ENCODE measurements at regions not wholly inside any gene's neighbourhood (a gene's known extent, or its start where the extent isn't known, plus 50 kb on each side); places are given as distances from the start of the nearest gene placed in this dataset.
A peak's percentile ranks its signal among the peaks of the same experiment; 100 is the strongest.

DNA sequence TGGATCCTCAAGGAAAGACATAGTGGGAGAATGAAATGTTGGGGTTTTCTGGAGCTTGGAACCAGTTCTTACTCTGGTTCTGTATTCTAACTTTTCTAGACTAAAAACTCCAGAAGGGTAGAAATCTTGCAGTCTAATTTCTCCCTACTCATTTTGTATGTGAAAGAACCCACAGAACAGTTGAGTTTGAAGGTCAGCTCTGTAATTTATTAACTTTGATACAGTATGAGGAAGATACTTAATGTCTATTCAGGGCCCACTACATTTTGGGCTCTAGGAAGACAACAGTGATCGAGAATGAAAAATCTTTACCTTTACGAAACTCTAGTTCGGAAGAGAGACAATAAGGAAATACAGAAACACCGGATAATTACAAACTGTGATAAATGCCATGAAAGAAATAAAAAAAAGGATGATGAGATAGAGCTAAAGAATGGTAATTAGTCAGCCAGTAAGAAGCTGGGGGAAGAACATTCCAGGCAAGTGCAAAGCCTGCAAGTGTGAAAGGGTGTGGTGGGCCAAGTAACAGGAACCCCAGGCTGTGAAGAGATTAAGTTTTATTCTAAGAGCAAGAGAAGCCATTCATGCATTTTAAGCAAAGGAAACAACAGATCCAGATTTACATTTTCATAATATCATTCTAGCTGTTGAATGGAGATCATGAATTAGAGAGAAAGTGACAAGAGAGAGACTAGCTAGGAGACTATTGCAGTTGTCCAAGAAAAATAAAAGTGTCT is 159.9 kb upstream of the HMCN1 start:
- DNase-seq: no peak

DNA sequence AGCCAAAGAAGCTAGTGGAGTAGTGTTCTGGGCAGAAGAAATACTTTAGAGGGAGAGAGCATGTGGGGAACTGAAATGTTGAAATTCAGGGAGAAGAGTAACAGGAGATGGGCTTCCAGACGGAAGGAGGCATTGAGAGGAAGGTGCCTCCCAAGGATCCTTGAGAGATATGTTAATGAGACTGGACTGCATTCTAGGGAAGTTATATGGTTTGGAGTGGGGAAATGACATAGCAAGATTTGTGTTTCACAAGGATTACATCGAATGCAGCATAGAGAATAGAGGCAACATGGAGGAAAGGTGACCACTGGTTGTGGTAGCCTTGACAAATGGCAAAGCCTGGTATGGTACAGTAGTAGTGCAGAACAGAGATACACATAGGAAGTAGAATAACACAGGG is 160.5 kb upstream of the HMCN1 start:
- no peak for DNase-seq

DNA sequence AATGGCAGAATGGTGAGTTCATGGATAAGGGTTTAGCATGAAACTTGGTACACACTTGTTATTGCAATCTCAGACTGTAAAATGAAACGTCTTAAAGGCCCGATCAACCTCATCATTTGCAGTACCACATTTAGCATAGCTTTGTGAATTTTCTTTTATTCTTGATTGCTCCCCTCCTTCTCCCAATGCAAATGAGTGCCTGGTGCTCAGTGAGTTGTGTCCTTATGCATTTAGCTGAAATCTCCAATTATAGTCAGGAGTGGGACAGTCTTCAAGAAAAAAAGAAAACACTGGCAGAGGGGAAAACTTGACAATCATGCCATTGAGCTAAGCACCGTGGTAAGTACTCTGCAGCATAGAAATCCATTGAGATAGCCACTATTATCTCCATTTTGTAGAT is 161.0 kb upstream of the HMCN1 start:
- no peak for DNase-seq

DNA sequence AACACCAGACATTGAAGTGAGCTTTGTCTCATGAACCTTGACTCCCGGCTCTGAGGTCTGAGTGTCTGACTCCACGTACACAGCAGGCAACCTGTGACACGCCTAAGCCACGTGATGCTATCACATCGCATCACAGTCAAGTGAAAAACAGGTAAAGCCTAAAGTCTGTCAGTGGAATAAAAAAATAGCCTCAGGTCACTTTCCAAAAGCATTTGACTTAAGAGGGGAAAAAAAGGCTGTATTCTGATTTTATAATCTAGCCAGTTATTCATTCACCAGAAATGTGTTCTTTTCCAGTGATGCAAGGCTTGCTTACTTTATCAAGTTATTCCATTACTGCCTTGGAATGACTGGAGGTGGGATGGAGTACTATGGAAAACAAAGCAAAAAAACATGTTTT is 163.2 kb upstream of the HMCN1 start:
- no peak for DNase-seq

DNA sequence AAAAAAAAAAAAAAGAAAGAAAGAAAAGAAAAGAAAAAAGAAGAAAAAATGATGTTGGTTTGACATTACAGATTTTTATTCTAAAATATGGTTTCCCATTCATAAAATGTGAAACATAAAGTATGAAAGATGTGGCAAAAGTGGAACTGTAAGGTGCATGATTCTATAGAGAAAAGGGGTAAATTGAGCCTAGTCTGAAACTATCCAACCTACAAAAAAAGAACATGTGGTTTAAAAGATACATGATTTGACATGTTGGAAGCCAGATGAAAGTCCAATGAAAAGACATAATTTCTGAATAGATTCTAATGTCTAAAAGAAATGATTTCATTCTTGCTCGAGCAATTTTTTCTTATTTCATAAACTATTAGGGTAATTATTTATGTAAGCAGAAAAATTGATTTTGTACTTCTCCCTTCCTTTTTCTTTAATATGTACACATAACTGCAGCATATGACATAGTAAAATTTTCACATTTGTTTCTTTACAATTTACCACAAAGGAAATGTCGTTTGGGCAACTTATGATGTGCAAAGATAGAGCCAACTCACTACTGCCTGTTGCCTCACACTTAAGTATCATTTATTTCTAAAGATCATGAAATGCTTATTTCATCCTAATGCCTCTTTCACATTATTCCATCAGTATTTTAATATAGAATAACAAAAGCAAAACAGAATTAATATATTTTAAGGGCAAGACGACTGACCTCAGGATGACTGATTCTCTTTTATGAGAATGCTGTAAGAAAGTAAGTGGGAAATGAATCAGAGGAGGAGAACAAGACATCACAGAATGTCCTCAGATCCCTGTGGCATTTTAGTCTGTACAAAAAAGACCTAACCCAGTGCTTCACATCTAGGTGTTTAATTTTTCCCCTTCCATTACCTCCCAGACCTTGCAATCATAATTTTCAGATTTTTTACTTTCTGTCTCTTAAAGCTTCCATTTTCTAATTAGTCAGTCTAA is 165.8 kb upstream of the HMCN1 start:
- no peak for DNase-seq

DNA sequence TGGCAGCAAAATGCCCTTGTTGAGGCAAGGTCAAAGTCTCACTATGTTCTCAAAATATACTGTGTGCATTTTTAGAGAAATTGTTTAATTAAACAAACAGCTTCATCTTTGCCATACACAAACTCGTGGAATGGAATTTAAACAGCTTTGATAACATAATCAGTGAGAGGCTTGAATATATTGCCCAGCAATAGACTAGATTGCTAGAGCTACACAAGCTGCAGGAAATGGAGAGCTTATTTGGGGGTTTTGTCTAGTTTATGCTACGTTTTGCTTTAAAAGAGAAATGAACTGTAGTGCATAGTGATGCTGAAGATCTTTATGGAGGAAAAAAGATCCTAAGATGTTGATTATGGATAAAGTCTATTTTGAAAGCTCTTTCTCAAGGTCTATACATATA is 166.8 kb upstream of the HMCN1 start:
- DNase-seq: no peak

DNA sequence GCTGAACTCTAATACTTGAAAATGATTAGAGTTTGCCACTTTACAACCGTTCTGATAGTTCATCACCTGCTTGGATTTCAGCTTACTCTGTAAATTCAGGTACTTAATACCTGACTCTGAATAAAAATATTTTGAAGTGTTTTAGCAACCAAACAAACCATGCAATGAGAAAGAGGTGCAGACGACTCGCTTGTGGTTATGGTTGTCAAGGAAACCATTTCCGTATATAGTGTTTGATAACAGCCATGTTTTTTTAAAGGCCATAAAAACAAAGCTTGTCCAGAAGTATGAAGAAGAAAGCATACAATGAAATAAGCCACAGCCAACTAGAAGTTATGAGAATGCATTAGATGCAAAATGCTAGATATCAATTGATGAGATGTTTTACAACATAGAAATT is 167.2 kb upstream of the HMCN1 start:
- DNase-seq: no peak

DNA sequence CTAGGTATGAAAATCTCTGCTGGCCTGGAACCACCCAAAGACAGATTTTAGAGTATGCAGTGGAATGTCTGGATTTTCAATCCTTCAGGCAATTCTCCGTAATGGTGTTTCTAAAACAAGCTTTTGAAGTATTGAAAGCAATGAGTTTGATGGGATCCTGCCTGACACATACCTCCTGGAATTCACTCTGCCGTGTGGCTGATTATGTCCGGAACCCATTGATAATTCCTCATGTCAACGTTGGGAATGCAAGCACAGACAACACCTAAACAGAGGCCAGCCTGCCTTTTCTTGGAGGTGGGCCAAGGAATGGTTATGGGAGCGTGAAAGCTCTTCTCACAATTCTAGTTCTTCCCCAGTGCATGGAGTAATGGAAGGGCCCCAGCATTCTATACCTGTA is 168.9 kb upstream of the HMCN1 start:
- peak; percentile 40 for DNase-seq

DNA sequence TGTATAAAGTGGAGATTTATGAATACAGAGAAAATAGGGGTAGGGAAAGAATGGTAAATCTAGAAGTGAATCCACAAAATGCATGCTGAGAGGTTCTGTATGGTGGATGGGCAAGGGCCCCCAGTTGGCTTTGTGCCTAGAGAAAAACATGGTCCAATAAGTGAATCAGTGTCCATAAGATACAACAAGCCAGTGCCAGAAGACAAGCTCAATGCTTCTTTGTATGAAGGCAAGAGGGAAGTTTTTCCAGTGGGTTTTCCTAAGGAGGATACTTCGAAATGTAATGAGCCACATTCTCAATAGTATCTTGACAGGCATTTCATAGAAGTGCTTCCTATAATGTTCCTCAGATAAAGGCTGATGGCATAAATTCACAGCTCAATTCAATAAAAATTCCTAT is 169.4 kb upstream of the HMCN1 start:
- no peak for DNase-seq

DNA sequence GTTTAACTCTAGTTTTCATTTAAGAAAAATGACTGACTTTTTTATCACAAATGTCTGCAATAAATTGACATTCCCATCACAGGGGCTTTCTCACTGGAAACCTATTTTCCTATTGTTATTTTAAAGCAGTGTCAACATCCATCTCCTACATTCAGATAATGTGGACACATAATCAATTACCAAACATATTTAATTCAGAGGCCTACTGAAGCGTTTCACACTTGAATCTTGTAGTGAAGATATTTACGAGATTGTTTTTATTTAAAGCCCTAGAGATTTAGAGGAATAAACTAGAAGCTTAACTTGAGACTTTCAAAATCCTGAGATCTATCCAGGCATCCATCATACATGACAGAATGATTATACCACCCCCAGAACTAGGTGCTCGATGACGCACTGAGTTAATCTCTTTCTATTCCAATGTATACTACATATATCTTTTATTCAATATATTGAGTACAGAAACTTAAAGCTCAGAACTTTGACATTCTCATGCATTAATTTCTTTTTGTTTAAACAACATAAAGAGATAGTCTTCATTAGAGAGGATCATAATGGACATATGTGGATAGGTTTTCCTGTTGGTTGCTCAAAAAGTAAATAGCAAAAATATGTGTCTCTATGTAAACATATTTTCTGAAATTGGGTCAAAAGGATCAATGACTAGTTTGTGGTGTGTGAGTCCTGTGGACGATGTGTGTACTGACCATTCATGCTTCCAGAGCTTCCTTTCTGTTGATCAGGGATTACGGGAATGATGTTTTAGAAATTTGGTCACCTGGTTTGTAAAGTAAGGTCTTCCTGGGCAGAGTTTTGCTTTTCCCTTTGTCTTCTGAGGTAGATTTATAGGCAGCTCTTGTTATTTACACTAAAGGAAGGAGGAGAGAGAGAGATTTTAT is 171.5 kb upstream of the HMCN1 start:
- no peak for DNase-seq

DNA sequence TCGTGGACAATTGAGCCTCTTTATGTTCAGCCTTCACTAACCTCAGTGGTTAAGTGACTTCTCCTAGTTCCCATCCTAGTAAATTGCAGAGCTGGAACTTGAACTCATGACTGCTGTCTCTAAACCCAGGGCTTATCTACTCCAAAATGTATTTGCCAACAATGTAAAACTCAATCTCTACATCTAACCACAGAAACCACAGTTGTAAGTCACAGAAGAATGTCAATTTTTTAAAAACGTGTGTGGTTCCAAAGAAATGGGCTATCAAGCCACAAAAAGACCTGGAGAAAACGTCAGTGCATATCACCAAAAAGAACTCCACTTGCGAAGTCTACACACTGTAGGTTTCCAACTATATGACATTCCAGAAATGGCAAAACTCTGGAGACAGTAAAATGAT is 172.6 kb upstream of the HMCN1 start:
- DNase-seq: no peak

DNA sequence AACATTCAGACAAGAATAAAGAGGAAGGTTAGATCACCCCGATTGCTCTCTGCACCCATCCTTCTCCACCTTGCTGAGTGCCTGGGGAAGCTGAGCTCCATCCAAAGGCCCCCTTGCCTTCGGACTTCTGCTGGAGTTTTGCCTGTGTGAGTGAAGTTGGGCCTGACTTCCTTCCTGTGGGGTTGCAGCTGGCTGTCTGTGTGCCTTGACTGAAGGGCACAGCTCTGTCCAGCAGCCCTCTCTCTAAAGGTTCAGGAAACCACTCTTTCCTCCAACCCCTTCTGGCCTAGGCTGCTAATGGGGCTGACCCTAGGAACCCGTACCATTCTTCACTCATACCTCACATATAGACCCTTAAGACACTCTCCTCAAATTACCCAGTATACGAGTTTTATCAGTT is 173.4 kb upstream of the HMCN1 start:
- no peak for DNase-seq

DNA sequence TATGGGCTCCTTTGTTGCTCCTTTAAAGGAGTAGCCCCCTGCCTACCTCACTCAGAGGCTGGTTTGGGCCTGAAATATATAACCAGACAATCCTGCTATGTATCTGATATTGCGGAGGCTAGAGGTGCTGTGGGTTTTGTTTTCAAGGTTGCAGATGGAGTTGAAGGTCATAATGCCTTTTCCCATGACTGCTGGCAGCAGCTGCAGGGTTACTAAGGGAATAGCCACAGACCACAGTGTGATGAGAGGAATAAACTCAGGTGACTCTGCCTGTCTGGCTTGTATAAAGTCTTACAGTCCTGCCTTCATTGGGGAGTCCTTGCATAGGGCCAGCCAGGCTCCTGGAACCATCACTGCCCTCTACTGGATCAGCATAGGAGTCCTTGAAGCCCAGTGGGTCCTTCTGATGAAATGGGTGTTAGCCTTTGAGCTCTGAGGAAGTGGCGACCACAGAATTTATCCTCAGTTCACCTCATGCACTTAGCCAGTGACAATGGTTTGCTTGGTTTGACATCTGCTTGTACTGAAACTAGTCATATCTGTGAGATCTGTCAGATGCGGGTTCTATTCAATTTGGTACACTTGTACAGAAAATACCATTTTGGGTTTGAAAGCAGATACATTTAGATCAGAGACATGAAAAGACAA is 174.4 kb upstream of the HMCN1 start:
- no peak for DNase-seq

DNA sequence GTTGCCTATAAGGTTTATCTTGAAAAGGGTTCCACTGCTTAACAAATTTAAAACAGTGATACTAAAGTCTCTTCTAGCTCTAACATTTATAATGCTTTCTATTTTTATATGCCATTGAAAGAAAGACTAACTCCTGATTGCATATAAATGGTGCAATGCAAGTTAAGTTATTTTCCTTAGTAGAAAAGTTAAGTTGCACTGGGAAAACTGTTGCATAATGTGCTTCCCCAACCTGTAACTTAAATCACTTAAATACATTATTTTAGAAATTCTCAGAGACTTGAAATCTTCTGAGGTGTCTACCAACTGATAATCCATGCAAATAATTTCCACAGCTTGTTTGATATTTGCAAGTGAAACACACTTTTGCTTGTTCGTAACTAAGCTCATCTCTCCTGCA is 175.0 kb upstream of the HMCN1 start:
- DNase-seq: no peak

DNA sequence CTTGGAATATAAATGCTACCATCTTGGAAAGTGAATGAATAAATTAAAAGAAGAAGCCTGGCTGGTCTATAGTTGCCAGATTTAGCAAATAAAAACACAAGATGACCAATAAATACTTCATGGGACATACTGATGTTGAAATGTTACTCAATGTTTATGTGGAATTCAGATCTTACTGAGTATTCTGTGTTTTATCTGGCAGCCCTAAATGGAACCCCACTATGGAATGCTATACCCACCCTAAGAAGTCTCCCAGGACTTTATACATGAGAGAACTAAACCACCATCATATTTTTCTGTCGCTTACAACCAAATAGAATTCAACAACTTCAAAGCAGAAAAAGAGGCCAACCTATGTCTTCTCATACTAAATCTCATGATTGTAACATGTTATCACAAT is 177.6 kb upstream of the HMCN1 start:
- no peak for DNase-seq

DNA sequence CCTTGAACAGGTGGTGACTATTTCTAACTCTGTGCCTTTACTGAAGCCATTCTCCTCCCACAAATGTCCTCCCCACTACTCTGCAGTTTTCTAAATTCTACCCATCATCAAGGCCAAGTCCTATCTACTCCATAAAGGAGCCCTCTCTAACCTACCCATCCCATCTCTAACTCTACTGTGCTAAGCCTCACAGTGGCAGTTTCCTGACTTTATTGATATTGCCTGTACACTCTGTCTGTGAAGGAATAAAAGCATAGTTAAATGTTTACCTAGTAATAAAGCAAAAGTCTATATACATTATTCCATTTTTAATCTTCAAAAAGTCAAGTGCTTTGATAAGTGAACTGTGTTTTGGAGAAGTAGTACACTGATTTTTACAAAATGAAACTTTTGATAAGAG is 178.4 kb upstream of the HMCN1 start:
- DNase-seq: no peak

DNA sequence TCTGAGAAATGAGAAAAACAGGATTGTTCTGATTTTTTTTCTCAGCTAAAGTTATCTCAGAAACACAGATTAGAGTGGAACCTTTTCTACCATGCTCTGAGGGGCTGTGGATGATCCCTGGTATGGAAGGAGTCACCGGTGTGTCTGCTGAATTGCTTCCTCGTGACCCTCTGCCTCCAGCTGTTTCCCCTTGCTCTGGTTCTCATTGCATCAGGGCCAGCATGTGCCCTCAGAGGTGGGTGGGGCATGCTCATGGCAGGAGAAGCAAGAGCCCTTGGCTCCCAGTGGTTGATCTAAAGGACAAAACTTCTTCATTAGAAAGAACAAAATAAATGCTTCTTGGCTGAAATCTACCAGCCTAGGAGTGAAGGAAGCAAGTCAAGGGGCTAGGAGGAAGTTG is 183.2 kb upstream of the HMCN1 start:
- DNase-seq: no peak

DNA sequence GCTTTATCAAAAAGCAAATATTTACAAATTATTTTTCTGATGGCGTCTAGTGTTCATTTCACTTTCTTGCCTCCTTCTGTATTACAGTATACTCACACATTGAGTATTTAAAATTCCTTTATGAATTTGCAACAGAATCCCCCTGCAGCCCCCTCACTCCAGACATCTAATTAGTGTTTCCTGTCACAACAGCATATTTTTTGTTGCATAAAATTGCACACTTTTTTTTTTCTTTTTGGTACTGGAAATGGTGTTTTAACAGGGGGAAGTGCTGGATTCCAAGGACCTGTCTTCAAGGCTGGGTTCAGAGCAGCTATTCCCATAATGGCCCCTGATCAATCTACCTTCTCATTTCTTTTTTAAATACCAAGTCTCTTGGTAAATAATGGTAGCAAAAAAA is 184.3 kb upstream of the HMCN1 start:
- DNase-seq: no peak

DNA sequence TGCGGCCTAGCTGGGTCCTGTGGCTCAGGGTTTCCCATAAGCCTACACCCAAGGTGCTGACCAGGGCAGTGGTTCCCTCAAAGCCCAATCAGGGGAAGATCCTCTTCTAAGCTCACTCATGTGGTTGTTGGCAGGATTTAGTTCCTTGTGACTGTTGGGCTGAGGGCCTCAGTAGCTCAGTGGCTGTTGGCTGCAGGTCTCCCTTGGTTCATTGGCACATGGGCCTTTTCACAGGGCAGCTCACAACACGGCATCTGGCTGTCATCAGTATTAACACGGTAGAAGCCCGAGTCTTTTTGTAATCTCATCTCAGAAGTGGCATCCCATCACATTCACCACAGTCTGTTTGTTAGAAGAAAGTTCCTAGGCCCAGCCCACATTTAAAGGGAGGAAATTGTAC is 188.2 kb upstream of the HMCN1 start:
- no peak for DNase-seq

DNA sequence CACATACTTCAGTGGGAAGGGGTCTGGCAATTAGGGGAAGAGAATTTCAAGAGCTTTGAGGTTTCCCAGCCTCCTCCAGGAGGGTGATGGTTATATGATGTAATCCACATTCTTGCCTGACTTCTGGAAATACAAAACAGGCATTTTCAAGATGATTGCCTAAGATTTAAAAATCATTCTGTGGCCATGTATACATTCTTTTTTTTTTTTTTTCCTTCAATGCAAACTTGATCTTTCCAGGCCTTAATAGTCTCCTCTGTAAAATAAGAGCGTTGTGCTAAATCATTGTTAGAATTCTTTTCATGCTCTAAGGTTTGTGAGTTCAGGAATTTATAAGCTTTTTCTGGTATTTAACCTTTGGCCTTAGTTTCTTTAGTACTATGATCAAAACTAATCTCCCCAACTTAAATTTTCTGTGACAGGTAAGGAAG is 192.3 kb upstream of the HMCN1 start:
- DNase-seq: no peak

DNA sequence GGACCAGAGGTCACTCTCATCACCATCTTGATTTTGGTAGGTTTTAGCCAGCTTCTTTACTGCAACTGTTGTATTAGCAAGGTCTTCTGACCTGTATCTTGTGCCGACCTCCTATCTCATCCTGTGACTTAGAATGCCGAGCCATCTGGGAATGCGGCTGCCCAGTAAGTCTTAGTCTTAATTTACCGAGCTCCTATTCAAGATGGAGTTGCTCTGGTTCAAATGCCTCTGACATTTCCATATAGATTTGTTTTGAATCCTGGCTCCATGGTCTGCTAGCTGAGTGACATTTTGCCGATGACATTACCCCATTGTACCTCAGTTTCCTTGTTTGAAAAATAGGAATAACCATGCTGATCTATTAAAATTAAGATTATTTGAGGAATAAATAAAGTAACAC is 193.9 kb upstream of the HMCN1 start:
- DNase-seq: no peak

DNA sequence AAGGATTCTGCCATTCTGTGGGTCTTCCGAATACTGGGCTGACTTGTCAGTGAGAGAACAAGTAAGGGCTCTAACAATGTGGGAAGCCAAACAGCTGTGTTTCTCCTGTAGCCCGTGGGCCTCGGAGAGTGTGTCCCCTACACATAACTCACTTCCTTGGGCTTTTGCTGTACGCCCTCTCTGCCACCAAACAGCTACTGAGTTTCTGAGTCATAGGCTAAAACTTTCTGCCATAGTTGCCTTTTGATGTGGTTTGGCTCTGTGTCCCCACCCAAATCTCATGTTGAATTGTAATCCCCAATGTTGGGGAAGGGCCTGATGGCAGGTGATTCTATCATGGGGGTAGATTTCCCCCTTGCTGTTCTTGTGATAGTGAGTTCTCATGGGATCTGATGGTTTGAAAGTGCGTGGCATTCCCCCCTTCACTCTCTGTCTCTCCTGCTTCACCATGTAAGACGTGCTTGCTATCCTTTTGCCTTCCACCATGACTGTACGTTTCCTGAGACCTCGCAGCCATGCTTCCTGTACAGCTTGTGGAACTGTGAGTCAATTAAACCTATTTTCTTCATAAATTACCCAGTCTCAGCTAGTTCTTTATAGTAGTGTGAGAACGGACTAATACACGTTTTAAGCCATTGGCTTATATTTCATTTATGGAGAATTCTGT is 194.8 kb upstream of the HMCN1 start:
- DNase-seq: no peak
